HG03025 (cell line): ENCODE measurements at regions not wholly inside any gene's neighbourhood (a gene's known extent, or its start where the extent isn't known, plus 50 kb on each side); places are given as distances from the start of the nearest gene placed in this dataset.

Experiments used
- ATAC-seq: cut with Tn5 transposase; IDR thresholded peaks from one replicate; pipeline ENCODE4 v1.9.1; 2021; ENCODE audit warnings: mild to moderate bottlenecking, moderate library complexity; ENCODE audit not compliant: unreplicated experiment, low FRiP score

GRCh38 chr1:37234941-37235418 lies 200.7 kb upstream of the GRIK3 start:
- ATAC-seq: no peak

GRCh38 chr1:37237948-37238347 lies 203.6 kb upstream of the GRIK3 start:
- no peak for ATAC-seq

GRCh38 chr1:37238364-37239224 lies 204.3 kb upstream of the GRIK3 start:
- no peak for ATAC-seq

GRCh38 chr1:37239225-37239740 lies 205.0 kb upstream of the GRIK3 start:
- no peak for ATAC-seq

- no peak for ATAC-seq
These were observed 206.6 kb upstream of the GRIK3 start for GRCh38 chr1:37240897-37241296.

GRCh38 chr1:37242501-37242900 lies 208.2 kb upstream of the GRIK3 start:
- ATAC-seq: no peak

- ATAC-seq: no peak
These were observed 209.2 kb upstream of the GRIK3 start for GRCh38 chr1:37243368-37244082.

- no peak for ATAC-seq
These were observed 209.8 kb upstream of the GRIK3 start for GRCh38 chr1:37244083-37244480.

- ATAC-seq: no peak
These were observed 210.5 kb upstream of the GRIK3 start for GRCh38 chr1:37244815-37245214.

GRCh38 chr1:37246631-37247030 lies 212.3 kb upstream of the GRIK3 start:
- ATAC-seq: no peak

GRCh38 chr1:37250371-37250770 lies 216.1 kb upstream of the GRIK3 start:
- no peak for ATAC-seq

GRCh38 chr1:37255136-37255795 lies 219.1 kb upstream of the ZC3H12A start:
- no peak for ATAC-seq

- ATAC-seq: no peak
These were observed 218.5 kb upstream of the ZC3H12A start for GRCh38 chr1:37255868-37256267.

- no peak for ATAC-seq
These were observed 216.7 kb upstream of the ZC3H12A start for GRCh38 chr1:37257646-37258045.

GRCh38 chr1:37258068-37258467 lies 216.3 kb upstream of the ZC3H12A start:
- ATAC-seq: no peak

- ATAC-seq: no peak
These were observed 215.4 kb upstream of the ZC3H12A start for GRCh38 chr1:37259019-37259418.

- ATAC-seq: no peak
These were observed 213.3 kb upstream of the ZC3H12A start for GRCh38 chr1:37261129-37261528.

GRCh38 chr1:37262439-37263170 lies 211.8 kb upstream of the ZC3H12A start:
- ATAC-seq: no peak

GRCh38 chr1:37265156-37265555 lies 209.2 kb upstream of the ZC3H12A start:
- ATAC-seq: no peak
